GM12878 (cell line): ENCODE measurements at regions not wholly inside any gene's neighbourhood (a gene's known extent, or its start where the extent isn't known, plus 50 kb on each side); places are given as distances from the start of the nearest gene placed in this dataset.

ENCODE experiments used
- ATAC-seq: fragments of 200-7000 bp; cut with Tn5 transposase; 3 replicates; pipeline ENCODE4 v1.9.1; 2020; ENCODE audit warnings: mild to moderate bottlenecking, moderate library complexity
- BruUV-seq: library from RNA; stranded (reverse); fragments of 400-500 nt; replicated peaks from 2 replicates; lab custom pipeline; 2021; lab: Mats Ljungman, UMichigan
- CTCF ChIA-PET: fragments of 300-600 bp; sonication (Branson Sonifier 250); formaldehyde crosslinking; extraction: SDS; loops from one replicate; lab custom pipeline; 2021; ENCODE audit warnings: inconsistent platforms; lab: Yijun Ruan, JAX
- POLR2A ChIA-PET: fragments of 350-600 bp; formaldehyde crosslinking; extraction: SDS; loops from one replicate; lab custom pipeline; 2021; ENCODE audit warnings: inconsistent platforms; lab: Charles Lee
- RAD21 ChIA-PET: fragments of 300-600 bp; sonication (Branson Sonifier 250); formaldehyde crosslinking; loops from one replicate; lab custom pipeline; 2023; ENCODE audit warnings: antibody characterized with exemption; ENCODE audit not compliant: unreplicated experiment; lab: Charles Lee
- SMC1A ChIA-PET: fragments of 300-600 bp; sonication (Branson Sonifier 250); formaldehyde crosslinking; loops from one replicate; lab custom pipeline; 2023; ENCODE audit not compliant: unreplicated experiment, uncharacterized antibody; lab: Charles Lee
- DNase-seq: peaks from one replicate; pipeline ENCODE4 v3.0.0-alpha.2; 2011; ENCODE audit warnings: low read depth, low spot score
- FAIRE-seq: peaks from 3 replicates; lab custom pipeline; 2011; peaks lifted over from hg19 to GRCh38; lab: Jason Lieb, UNC
- H2AFZ ChIP-seq: 2 replicates; pipeline ENCODE4 v1.6.0; 2011; ENCODE audit warnings: low read depth, low read length, control low read depth; ENCODE audit not compliant: control insufficient read depth
- H3K27ac ChIP-seq: 2 replicates; pipeline ENCODE4 v1.5.1; 2011; ENCODE audit warnings: control low read depth; ENCODE audit not compliant: control insufficient read depth, insufficient read depth
- H3K27me3 ChIP-seq, 2 experiments: replicated peaks in 1 of 2; 2 replicates each; pipeline versions ENCODE4 v1.6.0 to v1.6.1; 2011; ENCODE audit warnings: low read length in 1 of 2; ENCODE audit not compliant: control insufficient read depth in 2 of 2, insufficient read depth in 2 of 2
- H3K36me3 ChIP-seq, 2 experiments: 2 replicates each; pipeline ENCODE4 v1.5.1; 2011; ENCODE audit warnings: low read length in 1 of 2; ENCODE audit not compliant: control insufficient read depth in 2 of 2, insufficient read depth in 2 of 2
- H3K4me1 ChIP-seq: 2 replicates; pipeline ENCODE4 v1.6.1; 2011; ENCODE audit warnings: mild to moderate bottlenecking, low read length, moderate library complexity, mixed read lengths; ENCODE audit not compliant: control insufficient read depth, insufficient read depth
- H3K4me2 ChIP-seq: 2 replicates; pipeline ENCODE4 v1.6.0; 2011; ENCODE audit warnings: control low read depth; ENCODE audit not compliant: control insufficient read depth, insufficient read depth
- H3K4me3 ChIP-seq: fragments of 200-600 bp; sonication (generic); 2 replicates; pipeline ENCODE4 v1.5.1; 2016
- H3K79me2 ChIP-seq: 2 replicates; pipeline ENCODE4 v1.6.0; 2011; ENCODE audit warnings: low read length; ENCODE audit not compliant: control insufficient read depth, insufficient read depth
- H3K9ac ChIP-seq: 2 replicates; pipeline ENCODE4 v1.8.0; 2011; ENCODE audit warnings: low read length, control low read depth, mixed read lengths; ENCODE audit not compliant: control insufficient read depth, insufficient read depth
- H3K9me3 ChIP-seq: replicated peaks from 3 replicates; pipeline ENCODE4 v1.5.1; 2011; ENCODE audit warnings: mild to moderate bottlenecking, low read length; ENCODE audit not compliant: control insufficient read depth, insufficient read depth
- H4K20me1 ChIP-seq: 2 replicates; pipeline ENCODE4 v1.6.0; 2011; ENCODE audit not compliant: control insufficient read depth, insufficient read depth
- CEBPB ChIP-seq, 2 experiments: fragments of 150-350 bp in 1 of 2; IDR thresholded peaks; 2 replicates each; pipeline ENCODE4 v1.6.1; 2012 to 2014; ENCODE audit warnings: low read depth in 2 of 2, low read length in 2 of 2, borderline replicate concordance in 1 of 2, inconsistent platforms in 1 of 2
- FOS ChIP-seq: IDR thresholded peaks from 3 replicates; pipeline ENCODE4 v1.6.1; 2011; ENCODE audit warnings: borderline replicate concordance; ENCODE audit not compliant: insufficient read length; ENCODE audit errors: extremely low read depth
- HDAC6 ChIP-seq: fragments of 200-600 bp; sonication (generic); IDR thresholded peaks from one replicate; pipeline ENCODE4 v1.8.0; 2017; ENCODE audit warnings: antibody characterized with exemption; ENCODE audit not compliant: unreplicated experiment
- MEF2B ChIP-seq: fragments of 450-650 bp; IDR thresholded peaks from 2 replicates; pipeline ENCODE4 v1.6.1; 2018; ENCODE audit warnings: mild to moderate bottlenecking, moderate library complexity; ENCODE audit not compliant: partially characterized antibody, poor library complexity, severe bottlenecking
- MTA2 ChIP-seq: fragments of 450-650 bp; IDR thresholded peaks from 2 replicates; pipeline ENCODE4 v1.6.1; 2016; ENCODE audit warnings: low read depth, mild to moderate bottlenecking, moderate library complexity
- MYC ChIP-seq: IDR thresholded peaks from 2 replicates; pipeline ENCODE4 v1.6.1; 2011; ENCODE audit warnings: mild to moderate bottlenecking, low read length, moderate library complexity, inconsistent platforms; ENCODE audit not compliant: insufficient read depth, insufficient replicate concordance, insufficient read length, severe bottlenecking
- NR2F1 ChIP-seq: fragments of 450-650 bp; conservative IDR thresholded peaks from 2 replicates; pipeline ENCODE4 v1.6.1; 2017; ENCODE audit warnings: mild to moderate bottlenecking
- POLR2A ChIP-seq: IDR thresholded peaks from 2 replicates; pipeline ENCODE4 v1.6.1; 2011; ENCODE audit warnings: low read depth, mild to moderate bottlenecking, low read length
- POLR2AphosphoS2 ChIP-seq: IDR thresholded peaks from 2 replicates; pipeline ENCODE4 v1.6.1; 2011; ENCODE audit warnings: low read depth, mild to moderate bottlenecking, low read length, improper control_type of control experiment, moderate library complexity
- RELA ChIP-seq: fragments of 450-650 bp; IDR thresholded peaks from 2 replicates; pipeline ENCODE4 v1.8.0; 2014; ENCODE audit warnings: borderline replicate concordance; ENCODE audit not compliant: partially characterized antibody
- TARDBP ChIP-seq: IDR thresholded peaks from 2 replicates; pipeline ENCODE4 v1.6.1; 2016; ENCODE audit warnings: borderline replicate concordance
- TCF12 ChIP-seq: IDR thresholded peaks from 2 replicates; pipeline ENCODE4 v1.6.1; 2011; ENCODE audit warnings: low read depth, mild to moderate bottlenecking, low read length
- TCF7 ChIP-seq: IDR thresholded peaks from 2 replicates; pipeline ENCODE4 v1.6.1; 2014; ENCODE audit warnings: antibody characterized with exemption, borderline replicate concordance
- YBX1 ChIP-seq: fragments of 450-650 bp; IDR thresholded peaks from 2 replicates; pipeline ENCODE4 v1.6.1; 2016; ENCODE audit warnings: antibody characterized with exemption
- WGBS: methylation state at CpG from one replicate; pipeline ENCODE4 v1.1.6; 2016; ENCODE audit warnings: low lambda C conversion rate; ENCODE audit not compliant: insufficient replicate concordance, insufficient coverage; ENCODE audit errors: missing lambda C conversion rate; 5-methylcytosine and 5-hydroxymethylcytosine counted together
- in situ Hi-C: fragments of 300-500 bp; cut with MboI; formaldehyde crosslinking; loops from 9 replicates; pipeline ENCODE4 v1.14.3; 2018; ENCODE audit warnings: mixed read lengths
- intact Hi-C: fragments of 100-400 bp; cut with micrococcal nuclease; formaldehyde crosslinking; loops from one replicate; pipeline ENCODE4 v1.14.2; 2022; ENCODE audit not compliant: unreplicated experiment
- TF ChIP-seq, protein P1 (sequence below): fragments of 450-650 bp; formaldehyde crosslinking; IDR thresholded peaks from 2 replicates; pipeline ENCODE4 v1.4.0; 2022; ENCODE audit warnings: mild to moderate bottlenecking, moderate library complexity
- TF ChIP-seq, protein P2 (sequence below): fragments of 450-650 bp; IDR thresholded peaks from 2 replicates; pipeline ENCODE4 v1.6.1; 2017; ENCODE audit warnings: mild to moderate bottlenecking, low read depth, inconsistent platforms; ENCODE audit not compliant: poor library complexity, severe bottlenecking
- TF ChIP-seq, protein P3 (sequence below): IDR thresholded peaks from 2 replicates; pipeline ENCODE4 v1.6.1; 2012; ENCODE audit warnings: low read length, inconsistent platforms

DNA sequence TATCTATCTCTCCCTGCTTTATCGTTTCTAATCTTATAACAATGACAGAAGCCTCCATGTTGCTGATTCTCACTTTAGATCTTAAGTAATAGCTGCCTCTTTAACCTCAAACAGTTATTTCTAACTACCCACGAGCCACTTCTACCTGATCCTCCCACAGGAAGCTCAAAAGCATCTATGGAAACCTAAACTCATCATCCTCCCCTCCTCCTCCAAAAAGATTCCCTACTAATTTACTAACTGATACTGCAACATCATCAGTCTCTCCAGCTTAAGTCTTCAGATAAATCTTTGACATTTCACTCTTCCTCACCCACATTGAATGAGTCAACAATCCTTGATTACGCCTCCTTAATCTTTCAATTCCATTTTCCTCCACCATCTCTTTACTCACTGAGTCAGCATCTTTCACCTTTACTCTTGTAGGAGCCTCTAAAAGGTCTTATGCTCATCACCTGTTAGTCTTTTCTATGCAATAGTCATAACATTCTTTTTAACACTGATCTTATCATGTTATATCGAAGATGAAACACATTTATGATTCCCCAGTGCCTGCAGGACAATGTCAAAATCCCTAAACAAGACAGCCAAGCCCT, 526.7 kb upstream of the CDH4 start:
- 0% methylated on average over 4 of the region's 4 CpGs for WGBS
- no peak overlapping the region for H3K4me3 ChIP-seq
- FAIRE-seq: no peak
- no peak overlapping the region for H3K27ac ChIP-seq
- no peaks in the 10 kb centered on the region for H3K4me1 ChIP-seq
- no peak overlapping the region for H2AFZ ChIP-seq
- ChIA-PET RAD21 (no interaction called here), CTCF (no interaction called here), POLR2A (no interaction called here), SMC1A (no interaction called here)
- in situ Hi-C loops: no loop called here
- no peak overlapping the region for H3K4me2 ChIP-seq
- BruUV-seq: no TSS peak
- H3K9ac ChIP-seq: no peak overlapping the region
- H3K9me3 ChIP-seq: no peaks in the 10 kb centered on the region
- H3K36me3 ChIP-seq: no peaks in the 10 kb centered on the region
- H3K27me3 ChIP-seq: no peaks in the 10 kb centered on the region
- H4K20me1 ChIP-seq: no peaks in the 10 kb centered on the region
- no peak for DNase-seq
- no peaks in the 10 kb centered on the region for H3K79me2 ChIP-seq
- ATAC-seq: no peak
- intact Hi-C loops: no loop called here
- TF ChIP-seq HDAC6 (no peak), NR2F1 (no peak), YBX1 (no peak), MEF2B (no peak), MYC (no peak), CEBPB (IDR thresholded peaks at IDR 0.05; ENCODE audit: borderline replicate concordance in 1 of 2, low read depth in 2 of 2, low read length in 2 of 2) (no peak), POLR2AphosphoS2 (no peak), TCF7 (no peak), MTA2 (no peak), POLR2A (no peak), FOS (no peak), TCF12 (no peak), TARDBP (no peak), RELA (no peak)
- TF ChIP-seq, protein P1, sequence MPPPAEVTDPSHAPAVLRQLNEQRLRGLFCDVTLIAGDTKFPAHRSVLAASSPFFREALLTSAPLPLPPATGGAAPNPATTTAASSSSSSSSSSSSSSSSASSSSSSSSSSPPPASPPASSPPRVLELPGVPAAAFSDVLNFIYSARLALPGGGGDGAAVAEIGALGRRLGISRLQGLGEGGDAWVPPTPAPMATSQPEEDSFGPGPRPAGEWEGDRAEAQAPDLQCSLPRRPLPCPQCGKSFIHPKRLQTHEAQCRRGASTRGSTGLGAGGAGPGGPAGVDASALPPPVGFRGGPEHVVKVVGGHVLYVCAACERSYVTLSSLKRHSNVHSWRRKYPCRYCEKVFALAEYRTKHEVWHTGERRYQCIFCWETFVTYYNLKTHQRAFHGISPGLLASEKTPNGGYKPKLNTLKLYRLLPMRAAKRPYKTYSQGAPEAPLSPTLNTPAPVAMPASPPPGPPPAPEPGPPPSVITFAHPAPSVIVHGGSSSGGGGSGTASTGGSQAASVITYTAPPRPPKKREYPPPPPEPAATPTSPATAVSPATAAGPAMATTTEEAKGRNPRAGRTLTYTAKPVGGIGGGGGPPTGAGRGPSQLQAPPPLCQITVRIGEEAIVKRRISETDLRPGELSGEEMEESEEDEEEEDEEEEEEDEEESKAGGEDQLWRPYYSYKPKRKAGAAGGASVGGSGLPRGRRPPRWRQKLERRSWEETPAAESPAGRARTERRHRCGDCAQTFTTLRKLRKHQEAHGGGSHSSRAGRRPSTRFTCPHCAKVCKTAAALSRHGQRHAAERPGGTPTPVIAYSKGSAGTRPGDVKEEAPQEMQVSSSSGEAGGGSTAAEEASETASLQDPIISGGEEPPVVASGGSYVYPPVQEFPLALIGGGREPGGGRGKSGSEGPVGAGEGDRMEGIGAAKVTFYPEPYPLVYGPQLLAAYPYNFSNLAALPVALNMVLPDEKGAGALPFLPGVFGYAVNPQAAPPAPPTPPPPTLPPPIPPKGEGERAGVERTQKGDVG (CRISPR knock-in tag): no peak
- TF ChIP-seq, protein P2, sequence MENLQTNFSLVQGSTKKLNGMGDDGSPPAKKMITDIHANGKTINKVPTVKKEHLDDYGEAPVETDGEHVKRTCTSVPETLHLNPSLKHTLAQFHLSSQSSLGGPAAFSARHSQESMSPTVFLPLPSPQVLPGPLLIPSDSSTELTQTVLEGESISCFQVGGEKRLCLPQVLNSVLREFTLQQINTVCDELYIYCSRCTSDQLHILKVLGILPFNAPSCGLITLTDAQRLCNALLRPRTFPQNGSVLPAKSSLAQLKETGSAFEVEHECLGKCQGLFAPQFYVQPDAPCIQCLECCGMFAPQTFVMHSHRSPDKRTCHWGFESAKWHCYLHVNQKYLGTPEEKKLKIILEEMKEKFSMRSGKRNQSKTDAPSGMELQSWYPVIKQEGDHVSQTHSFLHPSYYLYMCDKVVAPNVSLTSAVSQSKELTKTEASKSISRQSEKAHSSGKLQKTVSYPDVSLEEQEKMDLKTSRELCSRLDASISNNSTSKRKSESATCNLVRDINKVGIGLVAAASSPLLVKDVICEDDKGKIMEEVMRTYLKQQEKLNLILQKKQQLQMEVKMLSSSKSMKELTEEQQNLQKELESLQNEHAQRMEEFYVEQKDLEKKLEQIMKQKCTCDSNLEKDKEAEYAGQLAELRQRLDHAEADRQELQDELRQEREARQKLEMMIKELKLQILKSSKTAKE: no peak
- TF ChIP-seq, protein P3, sequence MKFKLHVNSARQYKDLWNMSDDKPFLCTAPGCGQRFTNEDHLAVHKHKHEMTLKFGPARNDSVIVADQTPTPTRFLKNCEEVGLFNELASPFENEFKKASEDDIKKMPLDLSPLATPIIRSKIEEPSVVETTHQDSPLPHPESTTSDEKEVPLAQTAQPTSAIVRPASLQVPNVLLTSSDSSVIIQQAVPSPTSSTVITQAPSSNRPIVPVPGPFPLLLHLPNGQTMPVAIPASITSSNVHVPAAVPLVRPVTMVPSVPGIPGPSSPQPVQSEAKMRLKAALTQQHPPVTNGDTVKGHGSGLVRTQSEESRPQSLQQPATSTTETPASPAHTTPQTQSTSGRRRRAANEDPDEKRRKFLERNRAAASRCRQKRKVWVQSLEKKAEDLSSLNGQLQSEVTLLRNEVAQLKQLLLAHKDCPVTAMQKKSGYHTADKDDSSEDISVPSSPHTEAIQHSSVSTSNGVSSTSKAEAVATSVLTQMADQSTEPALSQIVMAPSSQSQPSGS: no peak
